Endometrial microvascular endothelial cells (primary cell): ENCODE measurements at regions not wholly inside any gene's neighbourhood (a gene's known extent, or its start where the extent isn't known, plus 50 kb on each side); places are given as distances from the start of the nearest gene placed in this dataset.
"Not testable (repeated sequence)": the region's sequence is repeated elsewhere in the genome, so short reads cannot be mapped to it uniquely, and the experiment has no call there.

Experiments used
- in situ Hi-C: cut with HindIII; loops from 2 replicates; pipeline ENCODE4 v1.10.0; 2017; ENCODE audit warnings: low sequenced_read_pairs, low pct_unique_long_range_greater_than_20kb; ENCODE audit errors: inconsistent ontology term

- in situ Hi-C loops: no loop called here
These were observed 157.7 kb downstream of the PAPSS1 start for GRCh38 chr4:107562316-107562715.

GRCh38 chr4:107561481-107561880 lies 158.6 kb downstream of the PAPSS1 start:
- in situ Hi-C loops: no loop called here

GRCh38 chr4:107559653-107560052 lies 160.4 kb downstream of the PAPSS1 start:
- in situ Hi-C loops: no loop called here

GRCh38 chr4:107552306-107552705 lies 167.7 kb downstream of the PAPSS1 start:
- in situ Hi-C loops: no loop called here

- in situ Hi-C loops: no loop called here
These were observed 171.7 kb downstream of the PAPSS1 start for GRCh38 chr4:107548211-107548905.

GRCh38 chr4:107546638-107547037 lies 173.4 kb downstream of the PAPSS1 start:
- in situ Hi-C loops: no loop called here

- in situ Hi-C loops: no loop called here
These were observed 178.5 kb downstream of the PAPSS1 start for GRCh38 chr4:107541511-107541910.

GRCh38 chr4:107531927-107532326 lies 188.1 kb downstream of the PAPSS1 start:
- in situ Hi-C loops: no loop called here

GRCh38 chr4:107520368-107520767 lies 199.7 kb downstream of the PAPSS1 start:
- in situ Hi-C loops: no loop called here

GRCh38 chr4:107519053-107519452 lies 201.0 kb downstream of the PAPSS1 start:
- in situ Hi-C loops: no loop called here

- in situ Hi-C loops: no loop called here
These were observed 202.0 kb downstream of the PAPSS1 start for GRCh38 chr4:107518076-107518475.

GRCh38 chr4:107512549-107512948 lies 207.5 kb downstream of the PAPSS1 start:
- in situ Hi-C loops: no loop called here

- in situ Hi-C loops: no loop called here
These were observed 210.4 kb downstream of the PAPSS1 start for GRCh38 chr4:107509615-107510014.

GRCh38 chr4:107500551-107500950 lies 219.5 kb downstream of the PAPSS1 start:
- in situ Hi-C loops: no loop called here

GRCh38 chr4:107497054-107497453 lies 223.0 kb downstream of the PAPSS1 start:
- in situ Hi-C loops: no loop called here

- in situ Hi-C loops: no loop called here
These were observed 227.5 kb downstream of the PAPSS1 start for GRCh38 chr4:107492566-107492965.

- in situ Hi-C loops: no loop called here
These were observed 229.9 kb downstream of the PAPSS1 start for GRCh38 chr4:107490116-107490515.

- in situ Hi-C loops: not testable (repeated sequence)
These were observed 236.4 kb downstream of the PAPSS1 start for GRCh38 chr4:107483621-107484020.

GRCh38 chr4:107482546-107482945 lies 237.5 kb downstream of the PAPSS1 start:
- in situ Hi-C loops: no loop called here

GRCh38 chr4:107478327-107478980 lies 241.6 kb downstream of the PAPSS1 start:
- in situ Hi-C loops: no loop called here

GRCh38 chr4:107473126-107473525 lies 246.9 kb downstream of the PAPSS1 start:
- in situ Hi-C loops: no loop called here
